HepG2 (cell line): ENCODE measurements at regions not wholly inside any gene's neighbourhood (a gene's known extent, or its start where the extent isn't known, plus 50 kb on each side); places are given as distances from the start of the nearest gene placed in this dataset.
A peak's percentile ranks its signal among the peaks of the same experiment; 100 is the strongest.
"Not testable (repeated sequence)": the region's sequence is repeated elsewhere in the genome, so short reads cannot be mapped to it uniquely, and the experiment has no call there.

Source experiments
- ATAC-seq: fragments of 200-7000 bp; cut with Tn5 transposase; 3 replicates; pipeline ENCODE4 v1.9.1; 2020; ENCODE audit warnings: mild to moderate bottlenecking, moderate library complexity
- BruUV-seq: library from RNA; stranded (reverse); fragments of 400-500 nt; replicated peaks from 2 replicates; lab custom pipeline; 2021; lab: Mats Ljungman, UMichigan
- CTCF ChIA-PET: fragments of 300-600 bp; formaldehyde crosslinking; extraction: SDS; loops from one replicate; lab custom pipeline; 2021; ENCODE audit warnings: low total read pairs, inconsistent platforms, low intra/inter-chr PET ratio; lab: Yijun Ruan, JAX
- POLR2A ChIA-PET: fragments of 350-600 bp; sonication (Branson Sonifier 250); formaldehyde crosslinking; loops from one replicate; lab custom pipeline; 2020; ENCODE audit warnings: antibody characterized with exemption, inconsistent platforms; lab: Yijun Ruan, JAX
- DNase-seq: peaks from one replicate; pipeline ENCODE4 v3.0.0-alpha.2; 2015; ENCODE audit warnings: low spot score
- FAIRE-seq: peaks from 3 replicates; lab custom pipeline; 2011; peaks lifted over from hg19 to GRCh38; lab: Jason Lieb, UNC
- H2AFZ ChIP-seq: one replicate; pipeline ENCODE4 v1.6.1; 2011; ENCODE audit warnings: low read length, inconsistent platforms
- H3K27ac ChIP-seq: fragments of 300-600 bp; 3 replicates; pipeline ENCODE4 v1.8.0; 2011; ENCODE audit warnings: mixed run types, mild to moderate bottlenecking, mixed read lengths, low read length, inconsistent platforms; ENCODE audit not compliant: insufficient read depth; ENCODE audit errors: extremely low read length
- H3K27me3 ChIP-seq, 2 experiments: fragments of 200-600 bp in 1 of 2; 2 replicates in 1 of 2; 3 replicates in 1 of 2; pipeline versions ENCODE4 v1.6.0 to v1.8.0; 2011; ENCODE audit warnings: low read length in 2 of 2, mild to moderate bottlenecking in 2 of 2, moderate library complexity in 2 of 2, inconsistent platforms in 1 of 2; ENCODE audit not compliant: insufficient read depth in 2 of 2, control insufficient read depth in 1 of 2
- H3K36me3 ChIP-seq, 2 experiments: fragments of 200-600 bp in 1 of 2; replicated peaks in 1 of 2; 2 replicates in 1 of 2; 3 replicates in 1 of 2; pipeline versions ENCODE4 v1.5.1 to v1.8.0; 2011; ENCODE audit warnings: low read length in 2 of 2, inconsistent platforms in 1 of 2; ENCODE audit not compliant: insufficient read depth in 2 of 2, control insufficient read depth in 1 of 2
- H3K4me1 ChIP-seq: 2 replicates; pipeline ENCODE4 v1.5.1; 2012; ENCODE audit warnings: low read length, inconsistent platforms; ENCODE audit not compliant: insufficient read depth
- H3K4me2 ChIP-seq: 2 replicates; pipeline ENCODE4 v1.6.0; 2011; ENCODE audit warnings: low read depth, low read length, inconsistent platforms
- H3K4me3 ChIP-seq, 3 experiments: fragments of 200-600 bp in 1 of 3; sonication (generic), shearing (Covaris generic) in 1 of 3; replicated peaks in 1 of 3; 2 replicates each; pipeline ENCODE4 v1.5.1; 2011 to 2016; ENCODE audit warnings: low read length in 3 of 3, inconsistent platforms in 2 of 3, low read depth in 2 of 3, mild to moderate bottlenecking in 2 of 3, control low read depth in 1 of 3, mixed read lengths in 1 of 3; ENCODE audit not compliant: insufficient read depth in 1 of 3
- H3K79me2 ChIP-seq: one replicate; pipeline ENCODE4 v1.6.1; 2011; ENCODE audit warnings: low read length, inconsistent platforms; ENCODE audit not compliant: insufficient read depth
- H3K9ac ChIP-seq: 2 replicates; pipeline ENCODE4 v1.6.0; 2011; ENCODE audit warnings: mild to moderate bottlenecking, low read depth, low read length, inconsistent platforms; ENCODE audit not compliant: insufficient read depth
- H3K9me3 ChIP-seq: 2 replicates; pipeline ENCODE4 v1.5.1; 2012; ENCODE audit warnings: mild to moderate bottlenecking, low read length
- H4K20me1 ChIP-seq: 2 replicates; pipeline ENCODE4 v1.6.0; 2011; ENCODE audit warnings: inconsistent platforms, mild to moderate bottlenecking, low read length, moderate library complexity; ENCODE audit not compliant: insufficient read depth
- CEBPB ChIP-seq: IDR thresholded peaks from 2 replicates; pipeline ENCODE4 v1.6.1; 2011; ENCODE audit warnings: low read depth, low read length, improper control_type of control experiment, borderline replicate concordance
- CHCHD3 ChIP-seq: sonication (generic); formaldehyde crosslinking; IDR thresholded peaks from 2 replicates; pipeline ENCODE4 v1.8.0; 2022; ENCODE audit warnings: mild to moderate bottlenecking, missing genetic modification reagents, moderate library complexity
- KLF11 ChIP-seq: IDR thresholded peaks from 2 replicates; pipeline ENCODE4 v1.6.1; 2016; ENCODE audit warnings: missing compliant biosample characterization
- MAFK ChIP-seq, 2 experiments: IDR thresholded peaks in 1 of 2; conservative IDR thresholded peaks in 1 of 2; 2 replicates each; pipeline ENCODE4 v1.6.1; 2011; ENCODE audit warnings: improper control_type of control experiment in 2 of 2, low read length in 2 of 2
- TEAD3 ChIP-seq: optimal IDR thresholded peaks from 2 replicates; pipeline ENCODE3; 2016; ENCODE audit warnings: borderline replicate concordance
- WGBS: methylation state at CpG from one replicate; pipeline ENCODE4 v1.1.6; 2017; ENCODE audit warnings: low lambda C conversion rate; 5-methylcytosine and 5-hydroxymethylcytosine counted together
- in situ Hi-C: cut with HindIII; loops from 2 replicates; pipeline ENCODE4 v1.10.0; 2017; ENCODE audit warnings: low pct_unique_long_range_greater_than_20kb; ENCODE audit not compliant: extremely low pct_ligation_motif_present
- intact Hi-C: fragments of 100-400 bp; cut with micrococcal nuclease; formaldehyde crosslinking; loops from one replicate; pipeline ENCODE4 v1.10.0; 2022; ENCODE audit not compliant: unreplicated experiment

- H3K4me1 ChIP-seq, result no peaks in the 10 kb centered on the region
- no peak for ATAC-seq
- H3K27me3 ChIP-seq, result no peaks in the 10 kb centered on the region
- H3K9me3 ChIP-seq, result no peaks in the 10 kb centered on the region
- intact Hi-C loops, result no loop called here
- TF ChIP-seq KLF11 (CRISPR knock-in tag), result no peak
- no peak for TF ChIP-seq CHCHD3 (CRISPR knock-in tag)
- no peak for TF ChIP-seq TEAD3 (CRISPR knock-in tag)
- no peak for TF ChIP-seq MAFK (conservative IDR thresholded peaks at IDR 0.05 in 1 of 2, IDR thresholded peaks at IDR 0.05 in 1 of 2; ENCODE audit: low read length in 2 of 2)
- TF ChIP-seq CEBPB, result peak; percentile 43; the same call in 1 of the 2 replicates
- TF ChIP-seq, all 625 proteins: peak for 1
- no peak overlapping the region for H3K27ac ChIP-seq
- no peak overlapping the region for H3K4me2 ChIP-seq
- BruUV-seq, result no TSS peak
- no peaks in the 10 kb centered on the region for H4K20me1 ChIP-seq
- in situ Hi-C loops, result no loop called here
- H3K4me3 ChIP-seq, result no peak overlapping the region
- CTCF ChIA-PET, result no interaction called here
- no peak for FAIRE-seq
- POLR2A ChIA-PET, result no interaction called here
- H3K9ac ChIP-seq, result no peak overlapping the region
- H3K36me3 ChIP-seq, result no peaks in the 10 kb centered on the region
- no peak for DNase-seq
- no peaks in the 10 kb centered on the region for H3K79me2 ChIP-seq
- H2AFZ ChIP-seq, result no peak overlapping the region
These were observed 177.8 kb downstream of the FAM76B start for GRCh38 chr11:95611827-95612226.

GRCh38 chr11:95610185-95610584 lies 179.4 kb downstream of the FAM76B start:
- in situ Hi-C loops, DNase-seq, H2AFZ ChIP-seq, H3K9me3 ChIP-seq, BruUV-seq, H3K4me3 ChIP-seq, H3K9ac ChIP-seq, FAIRE-seq, H3K27me3 ChIP-seq, CTCF ChIA-PET, intact Hi-C loops, H3K27ac ChIP-seq, H3K4me2 ChIP-seq, POLR2A ChIA-PET, H3K36me3 ChIP-seq, H3K4me1 ChIP-seq, ATAC-seq, H4K20me1 ChIP-seq, H3K79me2 ChIP-seq: not testable (repeated sequence)
- 23% methylated on average over 5 of the region's 5 CpGs for WGBS
